HepG2 (cell line): ENCODE measurements at regions not wholly inside any gene's neighbourhood (a gene's known extent, or its start where the extent isn't known, plus 50 kb on each side); places are given as distances from the start of the nearest gene placed in this dataset.

Experiments
- ATAC-seq: fragments of 200-7000 bp; cut with Tn5 transposase; 3 replicates; pipeline ENCODE4 v1.9.1; 2020; ENCODE audit warnings: mild to moderate bottlenecking, moderate library complexity
- BruUV-seq: library from RNA; stranded (reverse); fragments of 400-500 nt; replicated peaks from 2 replicates; lab custom pipeline; 2021; lab: Mats Ljungman, UMichigan
- CTCF ChIA-PET: fragments of 300-600 bp; formaldehyde crosslinking; extraction: SDS; loops from one replicate; lab custom pipeline; 2021; ENCODE audit warnings: low total read pairs, inconsistent platforms, low intra/inter-chr PET ratio; lab: Yijun Ruan, JAX
- POLR2A ChIA-PET: fragments of 350-600 bp; sonication (Branson Sonifier 250); formaldehyde crosslinking; loops from one replicate; lab custom pipeline; 2020; ENCODE audit warnings: antibody characterized with exemption, inconsistent platforms; lab: Yijun Ruan, JAX
- DNase-seq: peaks from one replicate; pipeline ENCODE4 v3.0.0-alpha.2; 2015; ENCODE audit warnings: low spot score
- FAIRE-seq: peaks from 3 replicates; lab custom pipeline; 2011; peaks lifted over from hg19 to GRCh38; lab: Jason Lieb, UNC
- H2AFZ ChIP-seq: one replicate; pipeline ENCODE4 v1.6.1; 2011; ENCODE audit warnings: low read length, inconsistent platforms
- H3K27ac ChIP-seq: fragments of 300-600 bp; 3 replicates; pipeline ENCODE4 v1.8.0; 2011; ENCODE audit warnings: mixed run types, mild to moderate bottlenecking, mixed read lengths, low read length, inconsistent platforms; ENCODE audit not compliant: insufficient read depth; ENCODE audit errors: extremely low read length
- H3K27me3 ChIP-seq, 2 experiments: fragments of 200-600 bp in 1 of 2; 2 replicates in 1 of 2; 3 replicates in 1 of 2; pipeline versions ENCODE4 v1.6.0 to v1.8.0; 2011; ENCODE audit warnings: low read length in 2 of 2, mild to moderate bottlenecking in 2 of 2, moderate library complexity in 2 of 2, inconsistent platforms in 1 of 2; ENCODE audit not compliant: insufficient read depth in 2 of 2, control insufficient read depth in 1 of 2
- H3K36me3 ChIP-seq, 2 experiments: fragments of 200-600 bp in 1 of 2; replicated peaks in 1 of 2; 2 replicates in 1 of 2; 3 replicates in 1 of 2; pipeline versions ENCODE4 v1.5.1 to v1.8.0; 2011; ENCODE audit warnings: low read length in 2 of 2, inconsistent platforms in 1 of 2; ENCODE audit not compliant: insufficient read depth in 2 of 2, control insufficient read depth in 1 of 2
- H3K4me1 ChIP-seq: 2 replicates; pipeline ENCODE4 v1.5.1; 2012; ENCODE audit warnings: low read length, inconsistent platforms; ENCODE audit not compliant: insufficient read depth
- H3K4me2 ChIP-seq: 2 replicates; pipeline ENCODE4 v1.6.0; 2011; ENCODE audit warnings: low read depth, low read length, inconsistent platforms
- H3K4me3 ChIP-seq, 3 experiments: fragments of 200-600 bp in 1 of 3; sonication (generic), shearing (Covaris generic) in 1 of 3; replicated peaks in 1 of 3; 2 replicates each; pipeline ENCODE4 v1.5.1; 2011 to 2016; ENCODE audit warnings: low read length in 3 of 3, inconsistent platforms in 2 of 3, low read depth in 2 of 3, mild to moderate bottlenecking in 2 of 3, control low read depth in 1 of 3, mixed read lengths in 1 of 3; ENCODE audit not compliant: insufficient read depth in 1 of 3
- H3K79me2 ChIP-seq: one replicate; pipeline ENCODE4 v1.6.1; 2011; ENCODE audit warnings: low read length, inconsistent platforms; ENCODE audit not compliant: insufficient read depth
- H3K9ac ChIP-seq: 2 replicates; pipeline ENCODE4 v1.6.0; 2011; ENCODE audit warnings: mild to moderate bottlenecking, low read depth, low read length, inconsistent platforms; ENCODE audit not compliant: insufficient read depth
- H3K9me3 ChIP-seq: 2 replicates; pipeline ENCODE4 v1.5.1; 2012; ENCODE audit warnings: mild to moderate bottlenecking, low read length
- H4K20me1 ChIP-seq: 2 replicates; pipeline ENCODE4 v1.6.0; 2011; ENCODE audit warnings: inconsistent platforms, mild to moderate bottlenecking, low read length, moderate library complexity; ENCODE audit not compliant: insufficient read depth
- ELF1 ChIP-seq: sonication (generic); formaldehyde crosslinking; IDR thresholded peaks from 2 replicates; pipeline ENCODE4 v1.4.0; 2020; ENCODE audit warnings: missing genetic modification reagents
- ERF ChIP-seq: IDR thresholded peaks from 2 replicates; pipeline ENCODE4 v1.6.1; 2018; ENCODE audit warnings: missing biosample characterization, missing genetic modification reagents
- GPN1 ChIP-seq: sonication (generic); formaldehyde crosslinking; IDR thresholded peaks from 2 replicates; pipeline ENCODE4 v1.5.1; 2020; ENCODE audit warnings: missing genetic modification reagents, borderline replicate concordance
- KDM3A ChIP-seq: IDR thresholded peaks from 2 replicates; pipeline ENCODE4 v1.6.1; 2018; ENCODE audit warnings: low read depth, missing compliant biosample characterization
- MAZ ChIP-seq, 2 experiments: sonication (generic) in 1 of 2; formaldehyde crosslinking in 1 of 2; IDR thresholded peaks; 2 replicates each; pipeline versions ENCODE4 v1.5.0 to v1.6.1; 2012 to 2020; ENCODE audit warnings: low read depth in 2 of 2, mild to moderate bottlenecking in 2 of 2, borderline replicate concordance in 1 of 2, improper control_type of control experiment in 1 of 2, low read length in 1 of 2, missing genetic modification reagents in 1 of 2, moderate library complexity in 1 of 2
- SMARCE1 ChIP-seq: fragments of 450-650 bp; IDR thresholded peaks from 2 replicates; pipeline ENCODE4 v1.6.1; 2017; ENCODE audit warnings: borderline replicate concordance
- U2AF2 ChIP-seq: fragments of 200-400 bp; formaldehyde crosslinking; IDR thresholded peaks from 2 replicates; pipeline ENCODE4 v1.6.1; 2017; ENCODE audit warnings: low read depth, mild to moderate bottlenecking, low read length
- ZNF234 ChIP-seq: sonication (generic); formaldehyde crosslinking; conservative IDR thresholded peaks from 2 replicates; pipeline ENCODE4 v1.5.1; 2020; ENCODE audit warnings: mild to moderate bottlenecking, missing genetic modification reagents
- ZNF3 ChIP-seq: IDR thresholded peaks from 2 replicates; pipeline ENCODE4 v1.7.0; 2017; ENCODE audit warnings: inconsistent platforms
- ZNF562 ChIP-seq: sonication (generic); formaldehyde crosslinking; IDR thresholded peaks from 2 replicates; pipeline ENCODE4 v1.8.0; 2022; ENCODE audit warnings: missing genetic modification reagents, borderline replicate concordance
- WGBS: methylation state at CpG from one replicate; pipeline ENCODE4 v1.1.6; 2017; ENCODE audit warnings: low lambda C conversion rate; 5-methylcytosine and 5-hydroxymethylcytosine counted together
- in situ Hi-C: cut with HindIII; loops from 2 replicates; pipeline ENCODE4 v1.10.0; 2017; ENCODE audit warnings: low pct_unique_long_range_greater_than_20kb; ENCODE audit not compliant: extremely low pct_ligation_motif_present
- intact Hi-C: fragments of 100-400 bp; cut with micrococcal nuclease; formaldehyde crosslinking; loops from one replicate; pipeline ENCODE4 v1.10.0; 2022; ENCODE audit not compliant: unreplicated experiment
- TF ChIP-seq, protein P1 (sequence below): sonication (generic); formaldehyde crosslinking; IDR thresholded peaks from 2 replicates; pipeline ENCODE4 v1.5.1; 2020; ENCODE audit warnings: missing genetic modification reagents, mild to moderate bottlenecking, borderline replicate concordance
- TF ChIP-seq, protein P2 (sequence below): sonication (generic); formaldehyde crosslinking; IDR thresholded peaks from 2 replicates; pipeline ENCODE4 v1.9.0; 2021; ENCODE audit warnings: missing genetic modification reagents, mild to moderate bottlenecking, borderline replicate concordance

DNA sequence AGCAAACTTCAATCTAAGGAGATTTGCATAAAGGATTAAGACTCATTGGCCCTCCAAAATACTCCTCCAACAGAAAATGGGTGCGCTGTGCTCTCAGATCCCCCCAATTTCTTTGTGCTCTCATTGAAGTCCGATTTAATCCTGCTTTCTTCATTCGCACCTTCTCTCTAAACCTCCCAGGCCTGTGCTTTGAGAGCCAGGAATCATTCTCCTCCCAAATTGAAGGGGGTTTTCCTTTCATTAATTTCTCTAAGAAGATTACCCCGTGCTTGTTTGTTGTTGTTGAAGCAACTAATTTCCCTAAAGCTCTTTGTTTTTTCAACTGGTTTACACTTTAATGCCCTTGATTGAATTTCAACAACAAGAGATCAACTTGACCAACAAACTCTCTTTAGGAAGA, 304.2 kb upstream of the IRX3 start:
- FAIRE-seq (no peak), ATAC-seq (no peak), DNase-seq (no peak)
- peaks cover under 1 to 21% of the 10 kb centered on the region in 2 experiments for H3K27me3 ChIP-seq
- H3K9ac ChIP-seq = no peak overlapping the region
- H3K4me2 ChIP-seq = no peak overlapping the region
- TF ChIP-seq SMARCE1 (no peak), ELF1 (CRISPR knock-in tag) (no peak), GPN1 (no peak), ZNF234 (CRISPR knock-in tag) (no peak), ERF (CRISPR knock-in tag) (no peak), U2AF2 (no peak), ZNF3 (CRISPR knock-in tag) (no peak), ZNF562 (CRISPR knock-in tag) (no peak), MAZ (IDR thresholded peaks at IDR 0.05; ENCODE audit: borderline replicate concordance, low read depth, low read length) (no peak), MAZ (CRISPR knock-in tag; IDR thresholded peaks at IDR 0.05; ENCODE audit: low read depth) (no peak), KDM3A (CRISPR knock-in tag) (no peak)
- TF ChIP-seq, protein P1, sequence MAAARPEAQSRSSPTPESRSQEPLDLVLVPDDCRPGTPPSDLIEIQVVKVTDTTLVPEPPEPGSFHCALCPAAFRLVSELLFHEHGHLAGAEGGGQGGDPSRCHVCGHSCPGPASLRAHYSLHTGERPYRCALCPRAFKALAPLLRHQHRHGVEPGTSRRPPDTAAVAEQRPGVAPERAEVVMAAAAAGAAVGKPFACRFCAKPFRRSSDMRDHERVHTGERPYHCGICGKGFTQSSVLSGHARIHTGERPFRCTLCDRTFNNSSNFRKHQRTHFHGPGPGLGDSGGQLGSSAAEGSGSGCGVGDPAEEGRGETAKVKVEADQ (CRISPR knock-in tag) = no peak
- TF ChIP-seq, protein P2, sequence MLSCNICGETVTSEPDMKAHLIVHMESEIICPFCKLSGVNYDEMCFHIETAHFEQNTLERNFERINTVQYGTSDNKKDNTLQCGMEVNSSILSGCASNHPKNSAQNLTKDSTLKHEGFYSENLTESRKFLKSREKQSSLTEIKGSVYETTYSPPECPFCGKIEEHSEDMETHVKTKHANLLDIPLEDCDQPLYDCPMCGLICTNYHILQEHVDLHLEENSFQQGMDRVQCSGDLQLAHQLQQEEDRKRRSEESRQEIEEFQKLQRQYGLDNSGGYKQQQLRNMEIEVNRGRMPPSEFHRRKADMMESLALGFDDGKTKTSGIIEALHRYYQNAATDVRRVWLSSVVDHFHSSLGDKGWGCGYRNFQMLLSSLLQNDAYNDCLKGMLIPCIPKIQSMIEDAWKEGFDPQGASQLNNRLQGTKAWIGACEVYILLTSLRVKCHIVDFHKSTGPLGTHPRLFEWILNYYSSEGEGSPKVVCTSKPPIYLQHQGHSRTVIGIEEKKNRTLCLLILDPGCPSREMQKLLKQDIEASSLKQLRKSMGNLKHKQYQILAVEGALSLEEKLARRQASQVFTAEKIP (CRISPR knock-in tag) = no peak
- no peak overlapping the region for H3K4me3 ChIP-seq
- H3K4me1 ChIP-seq = no peaks in the 10 kb centered on the region
- no peaks in the 10 kb centered on the region for H3K9me3 ChIP-seq
- POLR2A ChIA-PET = no interaction called here
- no peaks in the 10 kb centered on the region for H3K79me2 ChIP-seq
- no peaks in the 10 kb centered on the region for H4K20me1 ChIP-seq
- no peak overlapping the region for H3K27ac ChIP-seq
- intact Hi-C loops = no loop called here
- BruUV-seq = no TSS peak
- WGBS = 27% methylated on average over 4 of the region's 4 CpGs
- in situ Hi-C loops = no loop called here
- H2AFZ ChIP-seq = no peak overlapping the region
- CTCF ChIA-PET = no interaction called here
- H3K36me3 ChIP-seq = no peaks in the 10 kb centered on the region
